DOHH2 (cell line): ENCODE measurements at regions not wholly inside any gene's neighbourhood (a gene's known extent, or its start where the extent isn't known, plus 50 kb on each side); places are given as distances from the start of the nearest gene placed in this dataset.

Experiments
- EZH2phosphoT487 ChIP-seq: fragments of 200-600 bp; sonication (generic); IDR thresholded peaks from 2 replicates; pipeline ENCODE4 v1.6.1; 2017; ENCODE audit warnings: borderline replicate concordance, mild to moderate bottlenecking, antibody characterized with exemption, low read length, moderate library complexity, mixed read lengths
- TF ChIP-seq, protein P1 (sequence below): fragments of 200-600 bp; sonication (generic); IDR thresholded peaks from one replicate; pipeline ENCODE4 v1.5.1; 2014; ENCODE audit warnings: antibody characterized with exemption, mild to moderate bottlenecking, low read depth, low read length; ENCODE audit not compliant: poor library complexity, severe bottlenecking

DNA sequence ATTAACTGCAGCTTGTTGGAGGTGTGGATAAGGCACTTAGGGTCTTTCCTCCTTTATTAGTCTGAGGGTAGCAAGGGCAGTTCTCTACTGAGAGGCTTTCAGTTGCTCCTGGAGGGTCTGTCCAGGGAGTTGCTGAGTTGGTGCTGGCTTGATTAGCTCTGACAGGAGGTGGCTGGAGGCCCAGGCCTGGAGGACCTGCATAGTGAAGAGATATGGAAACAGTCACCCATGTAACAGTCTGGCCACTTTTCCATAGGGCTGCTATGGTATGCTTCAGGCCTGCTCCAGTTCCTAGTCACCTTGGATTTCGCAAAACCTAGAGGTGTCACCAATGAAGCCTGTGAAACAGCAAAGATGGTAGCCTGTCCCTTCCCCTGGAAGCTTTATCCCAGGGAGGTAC, 143.3 kb upstream of the SLC38A2 start:
- TF ChIP-seq, protein P1, sequence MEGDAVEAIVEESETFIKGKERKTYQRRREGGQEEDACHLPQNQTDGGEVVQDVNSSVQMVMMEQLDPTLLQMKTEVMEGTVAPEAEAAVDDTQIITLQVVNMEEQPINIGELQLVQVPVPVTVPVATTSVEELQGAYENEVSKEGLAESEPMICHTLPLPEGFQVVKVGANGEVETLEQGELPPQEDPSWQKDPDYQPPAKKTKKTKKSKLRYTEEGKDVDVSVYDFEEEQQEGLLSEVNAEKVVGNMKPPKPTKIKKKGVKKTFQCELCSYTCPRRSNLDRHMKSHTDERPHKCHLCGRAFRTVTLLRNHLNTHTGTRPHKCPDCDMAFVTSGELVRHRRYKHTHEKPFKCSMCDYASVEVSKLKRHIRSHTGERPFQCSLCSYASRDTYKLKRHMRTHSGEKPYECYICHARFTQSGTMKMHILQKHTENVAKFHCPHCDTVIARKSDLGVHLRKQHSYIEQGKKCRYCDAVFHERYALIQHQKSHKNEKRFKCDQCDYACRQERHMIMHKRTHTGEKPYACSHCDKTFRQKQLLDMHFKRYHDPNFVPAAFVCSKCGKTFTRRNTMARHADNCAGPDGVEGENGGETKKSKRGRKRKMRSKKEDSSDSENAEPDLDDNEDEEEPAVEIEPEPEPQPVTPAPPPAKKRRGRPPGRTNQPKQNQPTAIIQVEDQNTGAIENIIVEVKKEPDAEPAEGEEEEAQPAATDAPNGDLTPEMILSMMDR = no peak
- no peak for TF ChIP-seq EZH2phosphoT487
